ENCODE measurements at regions not wholly inside any gene's neighbourhood (a gene's known extent, or its start where the extent isn't known, plus 50 kb on each side); places are given as distances from the start of the nearest gene placed in this dataset.

- no peak overlapping the region for H4K8ac ChIP-seq (ENCODE audit: extremely low read depth, insufficient read depth, low read length)
- H3K27me3 ChIP-seq (replicated peaks in 1 of 4; ENCODE audit: control insufficient read depth in 3 of 4, extremely low read depth in 1 of 4, insufficient read depth in 3 of 4, low read length in 3 of 4), result no peaks in the 10 kb centered on the region
- H3K9ac ChIP-seq (replicated peaks in 1 of 4; ENCODE audit: extremely low read depth in 1 of 4, low read depth in 3 of 4, low read length in 3 of 4), result no peak overlapping the region
- no peak overlapping the region for H2BK12ac ChIP-seq (ENCODE audit: low read depth, low read length)
- no peak for DNase-seq (ENCODE audit: low read depth in 1 of 2, low spot score in 2 of 2)
- no peak overlapping the region for H3K27ac ChIP-seq (ENCODE audit: low read depth, low read length)
- H3K18ac ChIP-seq (ENCODE audit: extremely low read depth, low read length), result no peak overlapping the region
- H3K4me3 ChIP-seq (ENCODE audit: extremely low read depth in 1 of 4, insufficient read depth in 2 of 4, low read depth in 3 of 4, low read length in 4 of 4), result no peak overlapping the region
- H2BK15ac ChIP-seq (ENCODE audit: low read length), result no peak overlapping the region
- WGBS, 2 experiments (ENCODE audit: extremely low coverage in 1 of 2, insufficient coverage in 1 of 2, insufficient read length in 1 of 2, insufficient replicate concordance in 2 of 2, low coverage in 1 of 2, low lambda C conversion rate in 2 of 2, missing lambda C conversion rate in 1 of 2), result 83% methylated on average over 1 of the region's 1 CpG; no CpG with 5 or more reads in 1 of the 2 experiments
- H2BK120ac ChIP-seq (replicated peaks; ENCODE audit: low read depth, low read length), result no peak overlapping the region
- H3K23ac ChIP-seq (ENCODE audit: insufficient read length), result no peak overlapping the region
- no peaks in the 10 kb centered on the region for H3K9me3 ChIP-seq (ENCODE audit: insufficient read depth in 2 of 2, low read depth in 1 of 2, low read length in 1 of 2)
- no peak overlapping the region for H3K4me2 ChIP-seq (ENCODE audit: insufficient read depth in 1 of 2, low read depth in 2 of 2, low read length in 2 of 2)
- no peaks in the 10 kb centered on the region for H4K20me1 ChIP-seq (replicated peaks in 1 of 2; ENCODE audit: control insufficient read depth in 1 of 2, insufficient read depth in 2 of 2, low read length in 2 of 2)
- no peaks in the 10 kb centered on the region for H3K23me2 ChIP-seq (ENCODE audit: low read depth, low read length)
- ChIA-PET POLR2A (ENCODE audit: partially characterized antibody) (no interaction called here), CTCF (ENCODE audit: partially characterized antibody) (no interaction called here)
- no peak overlapping the region for H2BK20ac ChIP-seq (ENCODE audit: low read length)
- H3K4me1 ChIP-seq (replicated peaks in 1 of 4; ENCODE audit: control insufficient read depth in 3 of 4, insufficient read depth in 4 of 4, low read length in 3 of 4), result peaks cover 0 to 13% (median 5%) of the 10 kb centered on the region in 4 experiments; a peak in 4 of 7 replicates
- no peak for FAIRE-seq
- H2AK5ac ChIP-seq (ENCODE audit: low read depth, low read length), result no peak overlapping the region
- no peak overlapping the region for H4K5ac ChIP-seq (ENCODE audit: insufficient read length, low read depth, low read length)
- no peak overlapping the region for H3K14ac ChIP-seq (ENCODE audit: insufficient read length)
- no peaks in the 10 kb centered on the region for H3K36me3 ChIP-seq (ENCODE audit: control insufficient read depth in 2 of 4, insufficient read depth in 4 of 4, low read length in 3 of 4)
- no peaks in the 10 kb centered on the region for H3K79me2 ChIP-seq (ENCODE audit: control insufficient read depth in 1 of 2, insufficient read depth in 2 of 2, low read length in 2 of 2)
- no peak overlapping the region for H2AFZ ChIP-seq (ENCODE audit: low read length)
- no peak overlapping the region for H3K56ac ChIP-seq (replicated peaks; ENCODE audit: insufficient read length, low read depth, low read length)
- H2BK5ac ChIP-seq (ENCODE audit: low read depth, low read length), result no peak overlapping the region
- H3K4ac ChIP-seq (replicated peaks; ENCODE audit: insufficient read length, low read depth, low read length), result no peak overlapping the region
- no peak overlapping the region for H4K91ac ChIP-seq (replicated peaks; ENCODE audit: insufficient read length, low read length)
- no peaks in the 10 kb centered on the region; the same call in 1 of the 2 replicates for H3K79me1 ChIP-seq (ENCODE audit: low read depth, low read length)
- no peak for TF ChIP-seq BCL11A (IDR thresholded peaks at IDR 0.05; ENCODE audit: low read depth in 2 of 2, low read length in 2 of 2)
- no peak for TF ChIP-seq GABPA (IDR thresholded peaks at IDR 0.05; ENCODE audit: borderline replicate concordance, insufficient read depth, low read length)
- TF ChIP-seq RFX5 (IDR thresholded peaks at IDR 0.05; ENCODE audit: borderline replicate concordance, low read depth, low read length), result no peak
- no peak for TF ChIP-seq YY1 (IDR thresholded peaks at IDR 0.05; ENCODE audit: low read depth, low read length)
- TF ChIP-seq MAX (IDR thresholded peaks at IDR 0.05), result no peak
- no peak for TF ChIP-seq CHD1 (IDR thresholded peaks at IDR 0.05; ENCODE audit: low read depth, low read length)
- TF ChIP-seq CBX8 (IDR thresholded peaks at IDR 0.05; ENCODE audit: borderline replicate concordance, low read depth, low read length), result no peak
- TF ChIP-seq CTCF (IDR thresholded peaks at IDR 0.05; ENCODE audit: control extremely low read depth in 1 of 3, insufficient read depth in 1 of 3, low read depth in 1 of 3, low read length in 3 of 3), result no peak
- no peak for TF ChIP-seq NANOG (IDR thresholded peaks at IDR 0.05; ENCODE audit: insufficient read depth, low read depth, low read length, poor library complexity, severe bottlenecking)
- TF ChIP-seq CEBPB (IDR thresholded peaks at IDR 0.05; ENCODE audit: low read depth, low read length), result no peak
- no peak for TF ChIP-seq FOSL1 (IDR thresholded peaks at IDR 0.05; ENCODE audit: insufficient read depth, low read depth, low read length)
- TF ChIP-seq GTF2F1 (IDR thresholded peaks at IDR 0.05; ENCODE audit: borderline replicate concordance, low read depth, low read length), result no peak
Measured at GRCh38 chr2:167749660-167750059, 497.7 kb downstream of the STK39 start.
